NCI-H2227 treated with DMSO at 0.1 percent for 48 hours (cell line): ENCODE measurements at regions not wholly inside any gene's neighbourhood (a gene's known extent, or its start where the extent isn't known, plus 50 kb on each side); places are given as distances from the start of the nearest gene placed in this dataset.

Experiments
- DNase-seq: peaks from one replicate; lab custom pipeline; 2025; lab: John Stamatoyannopoulos, UW

DNA sequence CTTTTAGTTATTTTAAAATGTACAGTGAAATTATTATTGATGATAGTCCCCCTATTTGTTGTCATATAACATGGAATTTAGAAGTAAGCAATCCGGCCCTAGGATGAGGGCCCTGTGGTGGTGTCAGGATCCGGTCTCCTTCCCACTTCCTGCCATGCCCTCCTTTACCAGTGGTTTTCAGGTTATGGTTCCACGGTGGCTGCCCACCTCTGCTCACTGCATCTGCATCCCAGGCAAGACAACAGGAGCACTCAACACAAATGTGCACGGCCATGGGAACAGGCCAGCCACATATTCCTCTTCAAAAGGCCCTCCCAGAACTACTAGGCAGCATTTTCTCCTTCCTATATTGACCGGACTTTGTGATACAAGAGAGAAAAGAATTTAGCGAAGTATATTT lies 1007.2 kb downstream of the TBC1D22A start:
- DNase-seq, result no peak

DNA sequence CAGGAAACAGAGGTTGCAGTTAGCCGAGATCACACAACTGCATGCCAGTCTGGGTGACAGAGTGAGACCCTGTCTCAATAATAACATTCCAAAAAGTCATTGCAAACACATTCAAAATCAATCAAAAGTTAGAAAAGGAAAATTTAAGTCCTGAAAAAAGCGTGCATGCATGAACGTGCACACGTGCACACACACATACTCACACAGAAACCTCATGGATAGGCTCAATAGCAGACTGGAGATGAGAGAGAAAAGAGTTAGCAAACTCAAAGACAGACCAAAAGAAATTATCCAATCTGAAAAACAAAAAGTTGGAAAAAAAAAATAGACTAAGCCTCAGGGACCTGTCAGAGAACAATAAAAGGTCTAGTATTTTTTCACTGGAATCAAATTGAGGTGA lies 1005.6 kb downstream of the TBC1D22A start:
- DNase-seq, result no peak

DNA sequence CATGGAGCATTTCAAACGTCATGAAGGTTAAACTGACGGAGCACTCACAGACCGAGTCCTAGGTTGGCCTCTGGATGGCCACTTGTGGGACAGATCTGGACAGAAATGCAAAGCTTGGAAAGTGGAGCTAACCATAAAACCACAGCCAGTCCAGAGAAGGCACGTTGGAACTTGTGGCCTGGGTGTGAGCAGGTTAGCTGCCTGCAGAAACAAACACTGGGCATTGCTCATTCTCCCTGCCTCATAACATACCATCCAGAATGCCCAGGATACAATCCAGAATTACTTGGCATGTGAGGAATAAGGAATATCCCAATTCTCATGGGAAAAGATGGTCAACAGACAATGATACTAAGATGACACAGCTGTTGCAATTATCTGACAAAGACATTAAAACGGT lies 1005.0 kb downstream of the TBC1D22A start:
- no peak for DNase-seq

DNA sequence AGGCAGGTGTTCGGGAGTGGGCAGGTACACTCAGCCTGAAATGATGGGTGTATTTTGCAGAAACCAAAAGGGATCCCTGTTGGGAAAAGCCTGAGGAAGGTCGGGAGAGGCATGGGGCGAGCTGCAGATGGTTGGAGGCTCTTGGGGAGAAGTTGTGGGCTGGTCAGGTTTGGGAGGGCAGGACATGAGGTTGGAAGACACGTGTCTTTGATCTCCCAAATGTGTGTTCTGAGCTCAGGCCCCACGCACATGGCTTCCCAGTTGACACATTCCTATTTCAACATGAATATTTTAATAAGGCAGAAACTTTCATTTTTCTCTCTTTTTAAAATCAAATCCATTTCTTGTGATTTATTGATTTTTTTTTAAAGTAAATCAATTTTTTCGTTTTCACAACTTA lies 1003.3 kb downstream of the TBC1D22A start:
- DNase-seq, result no peak

DNA sequence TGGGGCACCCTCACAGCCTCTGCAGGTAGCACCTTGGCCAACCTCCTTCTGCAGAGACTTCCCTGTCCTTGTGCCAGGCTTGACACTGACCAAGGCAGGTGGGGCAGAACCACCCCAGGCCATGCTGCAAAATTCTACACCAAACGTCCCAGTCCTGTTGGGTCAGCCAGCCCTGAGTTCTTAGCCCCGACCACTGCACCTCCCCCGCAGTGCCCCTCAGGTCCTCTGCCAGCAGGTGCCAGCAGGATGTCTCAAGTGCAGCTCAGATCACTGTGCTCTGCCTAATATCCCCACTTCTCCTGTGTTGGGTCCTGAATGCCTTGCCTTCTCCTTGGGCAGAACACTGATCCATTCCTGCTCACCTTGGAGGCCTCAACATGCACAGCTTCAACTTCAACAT lies 999.7 kb downstream of the TBC1D22A start:
- DNase-seq, result no peak

DNA sequence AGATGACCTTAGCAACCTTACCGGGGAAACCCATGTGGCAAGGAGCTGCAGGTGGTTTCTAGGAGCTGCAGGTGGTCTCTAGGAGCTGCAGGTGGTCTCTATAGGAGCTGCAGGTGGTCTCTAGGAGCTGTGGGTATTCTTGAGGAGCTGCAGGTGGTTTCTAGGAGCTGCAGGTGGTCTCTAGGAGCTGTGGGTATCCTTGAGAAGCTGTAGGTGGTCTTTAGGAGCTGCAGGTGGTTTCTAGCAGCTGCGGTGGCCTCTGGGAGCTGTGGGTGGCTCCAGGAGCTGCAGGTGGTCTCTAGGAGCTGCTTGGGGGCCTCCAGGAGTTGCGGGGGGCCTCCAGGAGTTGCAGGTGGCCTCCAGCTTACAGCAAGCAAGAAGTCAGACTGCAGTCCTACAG lies 997.5 kb downstream of the TBC1D22A start:
- no peak for DNase-seq

DNA sequence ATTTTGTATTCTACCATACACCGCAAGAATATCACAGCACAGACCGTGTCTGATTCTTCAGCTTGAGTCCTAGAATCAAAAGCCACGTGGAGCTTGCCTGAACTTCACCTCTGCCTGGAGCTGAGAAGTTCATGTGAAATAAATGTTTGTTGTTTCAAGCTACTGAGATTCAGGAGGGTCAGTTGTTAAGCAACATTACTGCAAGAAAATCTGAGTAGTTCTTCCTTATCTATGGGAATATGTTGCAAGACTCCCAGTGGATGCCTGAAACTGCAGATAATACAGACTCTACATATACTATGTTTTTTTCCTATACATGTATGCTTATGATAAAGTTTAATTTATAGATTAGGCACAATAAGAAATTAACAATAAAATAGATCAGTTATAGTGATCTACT lies 995.3 kb downstream of the TBC1D22A start:
- DNase-seq, result no peak

DNA sequence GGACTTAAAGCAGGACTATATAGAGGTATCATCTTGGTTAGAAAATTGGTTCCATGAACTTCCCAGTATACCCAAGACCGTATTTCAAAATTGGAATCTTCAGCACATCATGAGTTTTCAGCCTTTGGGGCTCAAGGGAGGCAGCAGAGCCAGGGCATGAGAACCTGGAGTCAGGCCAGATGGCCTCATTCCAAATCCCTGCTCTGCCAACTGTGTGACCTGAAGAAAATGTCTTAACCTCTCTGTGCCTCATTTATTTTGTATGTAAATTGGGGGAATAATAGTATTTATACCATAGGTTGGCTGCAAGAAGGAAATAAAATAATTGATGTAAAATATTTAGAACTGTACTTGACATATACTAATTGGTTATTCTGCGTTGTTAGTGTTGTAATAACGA lies 987.6 kb downstream of the TBC1D22A start:
- no peak for DNase-seq

DNA sequence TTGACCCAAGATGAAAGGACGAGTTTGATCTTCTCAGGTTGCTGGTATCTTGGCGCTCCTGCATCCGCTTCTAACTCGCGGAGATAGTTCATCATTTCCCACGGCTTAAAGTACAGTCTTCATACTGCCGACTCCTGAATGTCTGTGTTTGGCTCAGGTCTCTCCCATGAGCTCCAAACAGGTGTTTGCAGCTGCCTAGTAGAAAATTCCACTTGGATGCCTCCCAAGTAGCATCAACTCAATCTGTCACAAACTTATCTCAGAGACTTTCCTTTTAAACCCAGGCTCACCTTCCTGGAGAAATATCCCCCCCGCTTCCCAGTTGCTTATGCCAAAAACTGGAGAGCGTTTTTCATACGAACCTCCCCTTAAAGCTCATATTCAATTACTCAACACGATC lies 986.5 kb downstream of the TBC1D22A start:
- no peak for DNase-seq

DNA sequence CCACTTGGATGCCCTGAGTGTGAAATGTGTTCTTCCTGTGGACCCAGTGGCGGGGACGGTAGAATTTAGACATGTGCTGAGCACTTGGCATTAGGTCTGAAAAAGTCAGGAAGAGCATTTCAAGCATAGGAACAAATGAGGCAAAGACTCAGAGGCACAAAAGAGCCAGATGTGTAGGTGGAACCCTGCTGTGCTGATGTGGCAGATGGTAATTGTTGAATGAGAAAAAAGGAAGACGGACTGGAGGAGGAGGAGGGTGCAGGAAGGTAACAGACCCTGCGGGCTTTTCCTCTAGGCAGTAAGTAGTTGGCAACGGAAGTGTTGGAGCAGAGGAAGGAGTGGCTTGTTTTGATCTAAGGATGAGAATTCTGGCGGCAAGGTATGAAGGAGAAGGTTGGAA lies 985.8 kb downstream of the TBC1D22A start:
- DNase-seq, result no peak

DNA sequence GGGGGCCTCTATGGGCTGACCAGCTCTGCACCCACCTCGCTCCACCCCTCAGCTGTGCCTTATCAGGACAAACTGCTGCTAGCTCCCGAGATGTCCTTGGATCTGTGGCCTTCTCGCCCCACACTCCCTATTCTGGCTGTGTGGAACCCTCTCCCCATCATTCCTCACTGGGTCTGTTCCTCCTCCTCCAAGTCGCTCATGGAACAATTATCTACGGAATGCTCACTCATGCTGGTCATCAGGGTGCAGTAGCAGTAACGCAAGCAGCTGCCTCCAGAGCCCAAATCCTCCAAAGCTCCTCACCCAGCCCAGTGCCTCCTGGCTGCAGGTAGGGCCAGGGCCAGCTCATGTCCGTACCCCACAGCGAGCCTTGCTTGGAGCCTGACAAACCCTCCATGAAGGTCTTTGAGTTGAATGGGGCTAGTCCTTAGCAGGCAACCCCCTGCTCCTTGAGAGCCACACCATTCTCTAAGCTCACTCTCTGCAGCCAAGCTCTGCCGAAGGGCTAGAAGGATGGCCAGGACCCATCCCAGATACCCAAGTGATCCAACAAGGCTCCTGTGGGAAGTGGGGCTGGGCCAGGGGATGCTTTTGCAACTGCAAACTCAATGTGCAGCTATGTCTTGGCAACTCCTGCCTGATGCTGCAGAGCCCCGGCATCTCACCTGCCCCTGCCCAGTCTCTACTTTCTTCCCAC lies 977.8 kb downstream of the TBC1D22A start:
- DNase-seq, result no peak

DNA sequence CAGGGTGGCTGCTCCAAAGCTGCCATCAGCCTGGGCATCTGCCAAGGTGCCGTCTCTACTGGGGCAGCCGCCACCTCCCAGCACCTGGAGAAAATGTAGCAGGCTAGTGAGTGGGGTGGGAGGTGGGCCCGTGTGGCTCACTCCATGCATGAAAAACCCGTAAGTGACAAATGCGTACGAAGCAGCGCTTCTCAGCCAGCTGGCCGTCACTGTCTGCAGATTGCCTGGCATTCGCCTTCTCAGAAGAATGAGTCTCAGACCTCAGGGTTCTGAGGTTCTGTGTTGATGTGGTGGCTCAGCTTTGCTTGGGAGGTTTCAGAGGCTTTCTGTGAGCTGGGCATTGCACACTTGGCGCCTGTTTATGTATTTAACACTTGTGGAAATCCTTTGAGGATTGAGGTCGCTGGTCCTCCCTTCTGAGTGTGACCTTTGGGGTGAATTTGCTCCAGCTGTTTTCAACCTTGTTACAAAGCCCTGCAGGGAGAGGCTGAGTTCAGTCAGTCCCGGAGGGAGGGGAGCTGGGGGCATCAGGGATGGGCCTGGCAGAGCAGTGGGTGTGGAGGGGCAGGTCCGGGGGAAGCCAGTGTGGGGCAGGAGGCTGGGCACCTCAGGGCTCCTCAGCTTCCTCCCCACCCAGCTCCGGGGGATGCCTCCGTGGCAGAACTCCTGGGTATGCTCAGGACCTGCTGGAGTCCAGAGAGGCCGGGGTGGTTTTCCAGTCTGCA lies 977.0 kb downstream of the TBC1D22A start:
- no peak for DNase-seq

DNA sequence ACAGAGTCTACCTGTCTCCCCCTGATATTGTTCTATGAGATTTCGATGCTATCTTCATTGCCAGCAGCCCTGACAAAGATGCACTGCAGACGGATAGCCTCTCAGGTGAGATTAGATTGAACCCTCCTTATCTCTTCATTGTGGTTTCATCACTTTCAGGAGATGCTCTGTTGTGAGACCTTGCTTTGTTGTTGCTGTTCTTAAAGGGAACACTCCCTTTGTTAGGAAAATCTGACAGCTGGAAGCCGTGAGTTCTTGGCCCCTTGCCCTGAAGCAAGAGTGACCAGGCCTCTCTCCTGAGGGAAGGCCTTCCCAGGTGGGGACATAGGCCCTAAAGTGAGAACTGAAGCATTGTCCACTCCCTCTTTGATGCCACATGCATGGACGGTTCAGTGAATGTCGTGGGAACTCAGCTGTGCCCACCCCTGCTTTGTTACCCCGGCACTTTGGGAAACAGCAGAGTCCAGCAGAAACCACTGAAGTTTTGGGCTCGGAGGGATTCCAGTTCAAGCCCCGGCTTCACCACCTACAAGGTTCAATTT lies 976.1 kb downstream of the TBC1D22A start:
- DNase-seq, result no peak

DNA sequence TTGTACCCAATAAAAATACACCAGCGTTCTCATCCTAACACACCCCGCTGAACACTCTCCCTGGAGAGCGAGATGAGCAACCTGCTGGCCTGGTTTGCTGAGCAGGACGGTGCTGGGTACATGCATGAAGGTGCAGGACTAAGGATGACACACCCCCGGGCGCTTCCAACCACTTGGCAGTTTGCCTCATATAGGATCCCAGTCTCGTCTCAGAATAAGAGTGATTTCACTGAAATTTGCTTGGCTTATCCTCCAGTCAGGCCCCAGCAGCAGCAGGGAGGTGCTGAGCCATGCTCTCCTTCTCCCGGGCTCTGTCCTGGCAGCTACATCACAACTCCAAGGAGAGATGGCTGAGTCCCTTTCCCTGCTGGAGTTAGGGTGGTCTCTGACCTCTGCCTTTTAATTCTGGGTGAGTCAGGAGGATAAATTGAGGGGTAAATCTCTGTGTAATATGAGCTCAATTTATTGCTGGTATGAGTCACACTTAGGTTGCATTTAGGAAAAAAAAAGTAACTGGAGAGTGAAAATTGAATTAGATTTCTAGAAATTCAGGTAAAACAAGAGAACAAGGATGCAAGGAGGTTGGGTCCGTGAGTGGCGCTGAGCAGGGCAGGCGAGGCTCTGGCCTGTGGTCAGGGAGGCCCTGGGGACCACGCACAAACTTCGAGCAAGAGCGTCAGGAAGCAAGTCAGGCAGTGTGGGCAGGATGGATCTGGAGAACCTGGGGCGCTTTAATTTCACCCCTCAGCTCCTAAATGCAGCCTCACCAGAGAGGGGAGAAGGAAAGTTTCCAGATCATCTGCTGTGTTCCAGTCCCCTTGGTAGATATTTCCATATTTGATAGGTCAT lies 974.0 kb downstream of the TBC1D22A start:
- no peak for DNase-seq

DNA sequence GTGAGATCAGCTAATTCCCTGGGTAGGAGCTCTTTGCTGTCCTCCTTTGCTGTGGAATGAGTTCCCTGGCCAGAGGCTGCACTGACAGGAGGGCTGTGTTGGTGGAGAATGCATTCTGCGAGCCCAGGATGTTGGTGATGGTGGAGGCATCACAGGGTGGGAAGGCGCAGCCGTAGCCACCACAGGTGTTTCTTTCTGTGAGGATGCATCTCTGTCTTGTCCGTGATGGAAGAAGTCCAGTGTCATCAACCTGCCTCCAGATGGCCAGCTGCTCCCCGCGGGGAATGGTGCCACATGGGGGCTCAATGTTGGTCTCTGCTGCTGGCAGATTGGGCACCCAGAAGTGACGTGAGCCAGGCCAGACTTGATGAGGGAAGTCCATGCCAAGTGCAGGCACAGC lies 972.1 kb downstream of the TBC1D22A start:
- no peak for DNase-seq

DNA sequence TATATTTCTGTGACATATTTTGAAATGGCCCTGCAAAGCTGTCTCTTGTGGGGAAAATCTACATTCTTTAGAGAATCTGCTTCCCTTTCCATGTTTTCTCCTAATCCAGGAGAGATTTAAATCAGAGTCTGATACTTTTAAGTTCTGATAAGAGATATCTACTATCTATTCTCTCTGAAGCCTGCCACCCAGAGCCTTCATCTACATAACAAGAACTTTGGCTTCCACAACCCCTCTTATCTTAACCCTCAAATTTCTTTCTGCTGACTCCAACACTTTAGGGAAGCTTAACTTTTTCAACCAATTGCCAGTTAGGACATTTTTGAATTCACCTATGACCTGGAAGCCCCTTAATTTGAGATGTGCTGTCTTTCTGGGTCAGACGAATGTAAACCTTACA lies 965.2 kb downstream of the TBC1D22A start:
- no peak for DNase-seq

DNA sequence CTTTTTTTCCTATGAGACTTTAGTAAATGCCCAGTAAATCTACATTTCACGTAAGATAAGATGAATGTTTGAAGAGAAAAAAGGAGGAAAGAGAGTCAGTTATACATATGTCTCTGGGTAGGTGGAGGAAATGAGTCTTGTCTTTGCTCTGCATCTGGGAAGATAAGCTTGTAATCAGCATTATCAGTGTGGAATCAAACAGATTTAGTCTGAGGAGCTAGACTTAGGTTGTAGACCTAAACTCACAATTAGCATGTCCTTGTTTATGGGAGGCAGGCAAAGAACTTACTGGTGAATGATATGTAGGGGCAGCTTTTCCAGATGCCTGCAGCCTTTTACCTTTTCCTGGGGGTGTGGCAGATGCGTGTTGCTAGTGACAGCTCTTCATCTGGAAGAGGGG lies 962.3 kb downstream of the TBC1D22A start:
- DNase-seq, result no peak

DNA sequence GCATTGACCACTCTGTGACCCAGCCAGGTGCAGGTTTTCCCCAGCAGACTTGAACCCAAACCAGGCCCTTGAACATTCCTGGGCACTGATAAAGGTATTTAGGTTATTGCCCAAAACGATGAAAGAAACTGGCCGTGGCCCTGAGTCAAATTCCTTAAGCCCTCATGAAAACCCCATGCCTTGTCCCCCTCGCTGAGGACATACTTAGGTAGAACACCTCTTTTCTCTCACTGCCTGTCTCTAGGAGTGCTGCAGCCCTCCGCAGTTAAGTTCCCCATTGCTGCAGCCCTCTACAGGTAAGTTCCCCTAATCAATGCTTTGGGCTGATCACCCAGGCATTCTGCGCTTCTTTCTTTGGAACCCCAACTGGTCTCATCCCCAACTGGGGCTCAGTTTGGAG lies 961.6 kb downstream of the TBC1D22A start:
- DNase-seq, result no peak

DNA sequence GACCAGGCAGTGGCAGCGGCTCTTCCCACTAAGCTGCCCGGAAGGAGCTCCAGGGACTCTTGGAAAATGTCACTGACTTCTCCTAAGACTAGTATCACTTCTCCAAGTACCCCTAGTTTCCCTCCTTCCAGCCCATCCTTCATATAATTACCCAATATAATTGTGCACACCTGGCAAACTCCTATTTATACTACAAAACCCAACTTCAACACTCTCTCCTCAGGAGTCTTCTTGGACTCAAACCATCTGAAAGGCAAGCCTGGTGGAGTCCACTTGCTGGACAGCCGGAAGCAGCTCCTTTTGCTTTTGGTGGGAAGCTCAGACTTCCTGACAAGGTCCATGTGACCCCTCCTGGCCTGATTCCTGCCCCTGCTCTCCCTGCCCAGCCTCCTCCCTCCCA lies 955.9 kb downstream of the TBC1D22A start:
- no peak for DNase-seq

DNA sequence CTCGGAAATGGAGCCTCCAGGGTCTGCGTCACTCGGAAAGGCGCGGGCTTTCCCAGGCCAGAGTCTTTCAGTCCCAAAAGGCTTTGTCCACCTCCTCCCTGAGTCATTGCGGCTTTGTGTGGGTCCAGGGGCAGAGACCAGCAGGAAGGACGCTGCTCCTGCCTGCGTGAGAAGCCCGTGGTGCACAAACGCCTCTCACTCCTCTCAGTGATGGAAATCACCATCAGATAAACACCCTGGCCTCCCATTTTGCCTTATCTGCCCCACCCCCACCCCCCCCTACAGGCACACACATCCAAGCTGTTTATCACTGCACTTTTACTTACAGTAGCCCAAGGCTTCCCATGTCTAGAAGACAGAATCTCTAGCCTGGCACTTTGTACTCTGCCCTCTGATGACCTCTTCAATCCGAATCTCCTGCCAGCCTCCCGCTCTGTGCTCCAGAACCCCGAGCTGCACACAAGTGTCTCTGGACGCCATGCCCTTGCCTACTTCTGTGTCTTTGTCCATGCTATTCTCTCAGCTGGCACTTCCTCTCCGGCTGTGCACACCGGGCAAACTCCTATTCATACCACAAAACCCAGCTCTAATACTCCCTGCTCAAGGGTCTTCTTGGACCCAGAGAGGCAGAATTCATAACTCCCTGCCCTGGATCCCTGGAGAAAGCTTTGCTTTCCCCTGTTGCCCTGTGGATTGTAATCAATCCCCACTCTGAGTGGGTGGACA lies 954.6 kb downstream of the TBC1D22A start:
- DNase-seq, result no peak

DNA sequence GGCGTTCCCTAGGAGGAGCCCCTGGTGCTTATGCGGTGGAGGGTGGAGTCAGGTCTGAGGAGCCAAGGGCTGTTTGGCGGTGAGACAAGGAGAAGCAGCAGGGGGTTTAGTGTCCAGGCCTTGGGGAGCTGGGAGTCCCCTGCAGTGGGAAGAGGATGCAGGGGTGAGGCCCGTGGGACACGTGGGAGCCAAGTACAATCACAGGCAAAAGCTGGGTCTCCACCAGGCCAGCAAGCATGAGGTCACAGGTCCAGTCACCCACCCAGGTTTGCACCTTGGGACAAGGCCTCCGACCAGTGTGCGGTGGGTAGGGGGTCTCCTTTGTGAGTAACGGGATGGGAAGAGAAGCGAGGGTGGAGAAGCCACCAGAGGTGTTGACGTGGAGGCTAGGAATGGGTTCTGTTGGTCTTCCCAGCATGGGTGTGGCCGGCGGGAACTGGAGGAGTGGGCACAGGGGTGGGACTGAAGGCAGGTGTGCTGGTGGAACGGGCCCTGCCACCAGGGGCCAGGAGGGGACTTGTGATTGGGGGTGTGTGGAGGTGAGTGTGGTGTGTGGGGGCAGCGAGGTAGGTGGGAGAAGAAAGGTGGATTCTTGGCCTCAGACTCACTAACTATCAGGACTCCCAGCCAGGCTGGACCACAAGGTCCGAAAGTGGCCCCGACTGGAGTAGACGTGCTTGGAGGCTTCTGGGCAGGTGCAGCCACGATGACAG lies 953.6 kb downstream of the TBC1D22A start:
- no peak for DNase-seq
